Esophagus muscularis mucosa (tissue), 4 donors: ENCODE measurements at regions not wholly inside any gene's neighbourhood (a gene's known extent, or its start where the extent isn't known, plus 50 kb on each side); places are given as distances from the start of the nearest gene placed in this dataset.

Experiments used
- EP300 ChIP-seq: sonication (generic); formaldehyde crosslinking; IDR thresholded peaks from one replicate; pipeline ENCODE4 v1.6.1; 2017; ENCODE audit warnings: antibody characterized with exemption
- POLR2AphosphoS5 ChIP-seq, 2 donors: sonication (generic); formaldehyde crosslinking; IDR thresholded peaks; one replicate each; pipeline ENCODE4 v1.6.1; 2017; ENCODE audit warnings: antibody characterized with exemption in 2 of 2
- TF ChIP-seq, protein P1 (sequence below), 3 experiments: fragments of 200-600 bp in 2 of 3; fragments of 450-650 bp in 1 of 3; sonication (generic) in 2 of 3; IDR thresholded peaks; one replicate each; pipeline ENCODE4 v1.5.1; 2017 to 2019; ENCODE audit warnings: antibody characterized with exemption in 3 of 3, mild to moderate bottlenecking in 2 of 3, moderate library complexity in 1 of 3

DNA sequence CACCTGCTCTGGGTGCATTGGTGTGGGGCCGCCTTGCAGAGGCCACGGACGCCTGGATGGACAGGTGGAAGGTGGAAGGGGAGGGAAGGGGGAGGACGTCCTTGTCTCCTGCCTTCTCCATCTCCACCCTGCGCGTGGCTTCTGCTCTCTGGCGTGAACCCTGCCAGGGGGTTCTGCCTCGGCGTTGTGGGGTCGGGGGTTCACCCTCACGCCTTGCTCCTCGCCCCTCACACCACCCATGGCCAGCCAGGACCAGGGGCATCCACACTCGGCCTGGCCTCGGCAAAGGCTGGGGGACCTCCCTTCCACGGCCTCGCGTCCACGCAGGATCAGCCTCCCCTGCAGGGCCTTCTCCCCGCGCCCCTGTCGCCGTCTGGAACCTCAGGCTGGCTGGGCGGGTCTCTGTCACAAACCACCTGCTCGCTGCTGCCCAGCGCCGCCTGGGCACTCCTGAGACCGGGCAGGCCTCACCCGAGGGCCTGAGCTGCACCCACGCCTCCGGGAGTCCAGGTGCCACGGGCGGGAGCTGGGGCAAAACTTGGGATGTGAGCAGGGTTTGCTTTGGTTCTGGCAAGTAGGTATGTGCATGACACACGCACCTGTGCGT lies 655.9 kb downstream of the GALR1 start:
- TF ChIP-seq EP300 (no peak), POLR2AphosphoS5 (IDR thresholded peaks at IDR 0.05) (no peak)
- TF ChIP-seq, protein P1, sequence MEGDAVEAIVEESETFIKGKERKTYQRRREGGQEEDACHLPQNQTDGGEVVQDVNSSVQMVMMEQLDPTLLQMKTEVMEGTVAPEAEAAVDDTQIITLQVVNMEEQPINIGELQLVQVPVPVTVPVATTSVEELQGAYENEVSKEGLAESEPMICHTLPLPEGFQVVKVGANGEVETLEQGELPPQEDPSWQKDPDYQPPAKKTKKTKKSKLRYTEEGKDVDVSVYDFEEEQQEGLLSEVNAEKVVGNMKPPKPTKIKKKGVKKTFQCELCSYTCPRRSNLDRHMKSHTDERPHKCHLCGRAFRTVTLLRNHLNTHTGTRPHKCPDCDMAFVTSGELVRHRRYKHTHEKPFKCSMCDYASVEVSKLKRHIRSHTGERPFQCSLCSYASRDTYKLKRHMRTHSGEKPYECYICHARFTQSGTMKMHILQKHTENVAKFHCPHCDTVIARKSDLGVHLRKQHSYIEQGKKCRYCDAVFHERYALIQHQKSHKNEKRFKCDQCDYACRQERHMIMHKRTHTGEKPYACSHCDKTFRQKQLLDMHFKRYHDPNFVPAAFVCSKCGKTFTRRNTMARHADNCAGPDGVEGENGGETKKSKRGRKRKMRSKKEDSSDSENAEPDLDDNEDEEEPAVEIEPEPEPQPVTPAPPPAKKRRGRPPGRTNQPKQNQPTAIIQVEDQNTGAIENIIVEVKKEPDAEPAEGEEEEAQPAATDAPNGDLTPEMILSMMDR (IDR thresholded peaks at IDR 0.05) = no peak
